ENCODE measurements at regions not wholly inside any gene's neighbourhood (a gene's known extent, or its start where the extent isn't known, plus 50 kb on each side); places are given as distances from the start of the nearest gene placed in this dataset.
"Not testable (repeated sequence)": the region's sequence is repeated elsewhere in the genome, so short reads cannot be mapped to it uniquely, and the experiment has no call there.

DNA sequence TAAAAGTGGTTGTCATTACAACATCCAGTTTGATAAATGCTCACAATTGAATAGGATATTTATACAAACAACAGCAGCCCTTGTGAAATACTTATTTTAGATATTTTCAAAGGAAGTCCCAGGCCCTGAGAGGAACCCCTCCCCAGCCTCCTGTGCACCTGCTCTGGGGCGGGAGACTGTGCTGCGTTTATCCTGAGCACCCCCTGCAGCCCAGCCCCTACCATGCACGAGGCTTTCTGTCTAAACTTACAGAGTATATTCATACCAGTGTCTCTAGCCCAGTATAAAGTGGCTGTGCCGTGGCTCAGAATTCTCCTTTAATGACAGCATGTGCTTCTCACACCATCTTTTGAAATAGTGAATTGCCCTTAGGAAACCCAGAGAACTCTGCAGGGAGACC, 1084.3 kb downstream of the TMEM121 start:
- DNase-seq: no peak

DNA sequence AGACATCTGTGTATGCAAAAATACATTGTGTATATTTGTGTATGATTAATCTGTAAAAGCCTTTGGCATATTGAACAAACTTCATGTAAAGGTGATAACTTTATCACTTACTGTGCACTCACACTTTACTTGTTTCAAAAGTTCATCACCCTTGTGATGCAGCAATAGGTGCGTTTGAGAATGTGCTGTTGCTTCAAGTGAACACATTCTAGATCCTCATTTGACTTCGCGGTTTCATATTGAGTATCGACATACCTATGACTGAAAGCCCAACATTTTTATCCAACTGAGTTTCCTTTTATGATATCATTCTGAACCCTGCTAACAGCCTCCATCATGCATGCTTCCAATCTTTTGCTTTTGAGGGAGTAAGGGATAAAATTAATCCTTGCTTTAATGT, 1086.9 kb downstream of the TMEM121 start:
- no peak for DNase-seq

DNA sequence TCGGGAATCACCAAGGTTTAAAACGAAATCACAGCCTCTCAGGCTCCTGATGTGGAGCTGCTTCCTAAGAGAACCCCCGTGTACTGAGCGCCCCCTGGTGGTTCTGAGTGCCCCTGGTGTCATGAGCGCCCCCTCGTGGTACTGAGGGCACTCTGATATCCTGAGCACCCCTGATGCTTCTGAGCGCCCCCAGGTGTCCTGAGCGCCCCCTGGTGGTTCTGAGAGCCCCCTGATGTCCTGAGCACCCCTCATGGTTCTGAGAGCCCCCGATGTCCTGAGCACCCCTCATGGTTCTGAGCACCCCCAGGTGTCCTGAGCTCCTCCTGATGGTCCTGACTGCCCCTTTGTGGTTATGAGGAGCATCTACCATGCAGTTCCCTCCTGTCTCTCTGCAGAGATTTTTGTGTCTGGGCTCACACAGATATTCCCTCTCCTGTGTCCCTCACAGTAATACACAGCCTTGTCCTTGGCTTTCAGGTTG, 1092.1 kb downstream of the TMEM121 start:
- DNase-seq: not testable (repeated sequence)

DNA sequence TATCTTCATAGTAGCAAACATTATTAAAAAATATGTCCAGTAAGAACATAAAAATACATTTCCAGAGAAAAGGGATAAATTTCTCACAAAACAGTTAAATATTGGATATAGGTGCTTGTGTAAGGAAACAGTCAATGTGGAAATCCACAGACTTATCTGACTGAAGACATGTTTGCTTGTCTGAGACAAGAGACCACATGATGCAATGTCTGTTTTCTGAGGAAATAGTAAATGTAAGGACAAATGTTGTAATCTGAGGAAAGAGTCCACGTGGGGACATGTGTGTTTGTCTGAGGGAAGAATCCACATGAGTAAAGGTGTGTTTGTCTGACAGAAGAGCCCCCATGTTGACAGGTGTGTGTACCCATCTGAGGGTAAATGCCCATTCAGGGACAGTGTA, 1093.2 kb downstream of the TMEM121 start:
- no peak for DNase-seq

DNA sequence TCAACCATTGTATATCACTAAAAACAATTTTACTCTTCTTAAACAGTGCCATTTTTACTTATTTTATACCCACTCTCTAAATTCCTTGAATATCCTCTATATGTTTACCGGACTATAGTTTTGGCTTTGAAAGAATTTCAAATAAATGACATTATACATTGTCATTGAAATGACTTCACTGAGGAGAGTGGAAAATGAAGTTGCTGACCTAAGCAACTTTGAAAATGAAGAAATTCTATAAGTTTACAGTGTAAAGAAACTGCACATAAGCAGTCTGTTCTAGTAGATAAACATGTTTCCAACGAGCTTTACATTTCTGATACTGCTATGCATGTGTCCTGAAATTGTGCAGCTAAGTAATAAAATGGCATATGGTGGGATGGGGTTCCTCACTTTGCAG, 1094.0 kb downstream of the TMEM121 start:
- DNase-seq: no peak

DNA sequence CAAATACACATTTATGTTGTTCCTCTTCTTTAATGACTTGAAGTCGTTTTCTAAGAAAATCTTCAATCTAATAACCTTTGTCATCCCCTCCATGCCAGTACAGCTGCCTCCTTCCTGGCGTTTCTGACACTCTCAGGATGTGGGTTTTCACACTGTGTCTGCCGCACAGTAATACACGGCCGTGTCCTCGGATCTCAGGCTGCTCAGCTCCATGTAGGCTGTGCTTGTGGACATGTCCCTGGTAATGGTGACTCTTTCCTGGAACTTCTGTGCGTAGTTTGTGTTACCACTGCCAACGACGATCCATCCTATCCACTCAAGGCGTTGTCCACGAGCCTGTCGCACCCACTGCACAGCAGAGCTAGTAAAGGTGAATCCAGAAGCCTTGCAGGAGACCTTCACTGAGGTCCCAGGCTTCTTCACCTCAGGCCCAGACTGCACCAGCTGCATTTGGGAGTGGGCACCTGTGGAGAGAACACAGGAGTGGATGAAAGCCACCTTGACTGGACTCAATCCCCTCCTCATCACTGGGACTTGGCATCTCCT, 1095.9 kb downstream of the TMEM121 start:
- no peak for DNase-seq

DNA sequence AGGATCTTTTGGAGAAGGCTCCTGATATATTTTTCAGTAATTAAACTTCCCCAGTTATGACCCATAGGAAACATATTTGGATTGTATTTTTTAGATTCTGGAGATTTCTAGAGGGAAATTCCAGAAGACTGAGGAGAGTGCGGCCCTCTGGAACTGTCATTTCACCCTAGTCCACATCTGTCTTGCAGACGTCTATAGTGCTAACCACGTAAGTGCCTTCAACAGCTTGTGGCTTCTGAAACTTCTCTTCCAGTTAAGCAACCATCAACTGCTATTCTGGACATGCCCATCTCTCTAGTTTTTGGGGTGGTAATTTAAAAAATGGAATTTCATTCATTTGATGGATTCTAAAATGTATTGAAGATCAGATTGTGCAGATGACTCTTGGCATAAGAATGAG, 1098.8 kb downstream of the TMEM121 start:
- no peak for DNase-seq

DNA sequence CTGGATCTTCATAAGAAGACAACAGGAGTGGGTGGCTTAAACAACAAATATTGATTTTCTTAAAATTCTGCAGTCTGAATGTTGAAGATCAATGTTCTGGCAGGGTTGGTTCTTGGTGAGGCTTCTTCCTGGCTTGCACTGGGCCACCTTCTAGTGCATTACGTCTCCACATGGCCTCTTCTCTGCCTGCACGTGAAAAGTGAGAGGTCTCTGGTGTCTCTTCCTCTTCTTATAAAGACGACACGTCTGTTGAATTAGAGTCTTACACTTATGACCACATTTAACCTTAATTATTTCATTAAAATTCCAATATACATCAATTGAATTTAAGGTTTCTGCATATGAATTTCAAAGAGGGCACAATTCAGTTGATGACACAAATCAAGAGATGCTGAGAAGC, 1100.1 kb downstream of the TMEM121 start:
- not testable (repeated sequence) for DNase-seq

DNA sequence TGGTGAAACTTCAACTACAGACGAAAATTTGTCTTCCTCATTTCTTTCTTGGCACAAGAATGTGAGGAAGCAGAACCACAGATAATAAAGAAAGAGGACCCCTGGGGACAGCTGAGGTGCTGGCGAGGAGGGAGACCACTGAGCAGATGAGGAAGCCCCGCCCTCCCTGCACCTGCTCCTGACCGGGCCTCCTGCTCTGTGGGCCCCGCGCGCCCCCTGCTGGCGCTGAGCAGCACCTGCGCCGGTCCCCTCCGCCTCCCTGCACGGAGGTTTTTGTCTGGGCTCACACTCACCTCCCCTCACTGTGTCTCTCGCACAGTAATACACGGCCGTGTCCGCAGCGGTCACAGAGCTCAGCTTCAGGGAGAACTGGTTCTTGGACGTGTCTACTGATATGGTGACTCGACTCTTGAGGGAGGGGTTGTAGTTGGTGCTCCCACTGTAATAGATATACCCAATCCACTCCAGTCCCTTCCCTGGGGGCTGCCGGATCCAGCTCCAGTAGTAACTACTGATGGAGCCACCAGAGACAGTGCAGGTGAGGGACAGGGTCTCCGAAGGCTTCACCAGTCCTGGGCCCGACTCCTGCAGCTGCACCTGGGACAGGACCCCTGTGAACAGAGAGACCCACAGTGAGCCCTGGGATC, 1100.7 kb downstream of the TMEM121 start:
- DNase-seq: not testable (repeated sequence)

DNA sequence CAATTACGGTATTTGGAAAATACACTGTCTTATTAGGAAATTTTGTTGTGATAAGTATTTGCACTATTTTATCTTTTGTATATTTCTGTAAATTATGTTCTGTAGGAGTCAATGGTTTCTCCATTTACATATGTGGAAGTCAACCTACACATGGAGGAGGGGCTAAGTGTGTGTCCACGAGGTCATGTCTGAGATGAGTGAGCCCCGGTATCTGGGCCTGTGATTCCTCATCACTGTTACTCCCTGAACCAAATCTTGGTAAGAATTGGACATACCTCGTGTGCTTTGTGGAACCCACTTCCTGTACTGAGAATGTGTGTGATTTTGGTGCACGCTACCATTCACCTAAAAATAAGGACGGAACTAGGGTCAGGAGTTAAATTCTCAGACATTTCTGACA, 1105.5 kb downstream of the TMEM121 start:
- no peak for DNase-seq

DNA sequence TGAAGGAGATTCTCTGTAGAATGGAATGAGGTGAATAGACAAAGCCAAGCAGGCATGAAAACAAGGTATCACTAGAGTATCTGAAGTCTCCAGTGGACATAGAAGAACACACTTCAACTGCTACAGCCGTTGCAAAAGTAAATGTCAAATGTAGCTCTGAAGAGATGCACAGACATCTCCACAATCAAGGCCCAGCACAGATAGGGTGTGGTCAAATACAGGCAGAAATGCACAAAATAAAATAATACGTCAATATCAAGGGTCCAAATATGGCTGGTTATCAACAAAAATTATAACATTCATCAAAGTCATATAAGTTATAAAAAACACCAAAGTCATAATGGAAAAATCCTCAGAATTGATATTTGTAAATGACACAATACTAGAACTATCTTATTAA, 1107.3 kb downstream of the TMEM121 start:
- no peak for DNase-seq

DNA sequence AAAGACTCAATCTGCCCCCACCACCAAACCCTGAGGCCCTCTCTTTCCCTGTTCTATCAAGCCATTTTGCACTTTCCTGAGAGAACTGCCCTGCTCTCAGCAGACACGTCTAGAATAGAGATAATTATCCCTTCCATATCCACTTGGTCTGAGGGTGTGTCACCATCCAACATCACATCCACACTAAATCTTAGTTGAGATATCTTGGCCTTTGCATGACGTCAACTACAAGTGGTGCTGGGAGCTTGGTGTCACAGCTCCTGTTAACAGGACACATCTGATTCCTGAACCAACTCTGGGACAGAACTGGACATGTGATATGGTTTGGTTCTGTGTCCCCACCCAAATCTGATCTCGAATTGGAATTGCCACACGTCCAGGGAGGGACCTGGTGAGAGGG, 1109.2 kb downstream of the TMEM121 start:
- DNase-seq: no peak

DNA sequence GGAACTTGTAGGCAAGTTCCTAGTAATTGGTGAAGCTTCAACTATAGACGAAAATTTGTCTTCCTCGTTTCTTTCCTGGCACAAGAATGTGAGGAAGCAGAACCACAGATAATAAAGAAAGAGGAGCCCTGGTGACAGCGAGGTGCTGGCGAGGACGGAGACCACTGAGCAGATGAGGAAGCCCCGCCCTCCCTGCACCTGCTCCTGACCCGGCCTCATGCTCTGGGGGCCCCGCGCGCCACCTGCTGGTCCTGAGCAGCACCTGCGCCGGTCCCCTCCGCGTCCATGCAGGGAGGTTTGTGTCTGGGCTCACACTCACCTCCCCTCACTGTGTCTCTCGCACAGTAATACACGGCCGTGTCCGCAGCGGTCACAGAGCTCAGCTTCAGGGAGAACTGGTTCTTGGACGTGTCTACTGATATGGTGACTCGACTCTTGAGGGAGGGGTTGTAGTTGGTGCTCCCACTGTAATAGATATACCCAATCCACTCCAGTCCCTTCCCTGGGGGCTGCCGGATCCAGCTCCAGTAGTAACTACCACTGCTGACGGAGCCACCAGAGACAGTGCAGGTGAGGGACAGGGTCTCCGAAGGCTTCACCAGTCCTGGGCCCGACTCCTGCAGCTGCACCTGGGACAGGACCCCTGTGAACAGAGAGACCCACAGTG, 1112.5 kb downstream of the TMEM121 start:
- DNase-seq: not testable (repeated sequence)

DNA sequence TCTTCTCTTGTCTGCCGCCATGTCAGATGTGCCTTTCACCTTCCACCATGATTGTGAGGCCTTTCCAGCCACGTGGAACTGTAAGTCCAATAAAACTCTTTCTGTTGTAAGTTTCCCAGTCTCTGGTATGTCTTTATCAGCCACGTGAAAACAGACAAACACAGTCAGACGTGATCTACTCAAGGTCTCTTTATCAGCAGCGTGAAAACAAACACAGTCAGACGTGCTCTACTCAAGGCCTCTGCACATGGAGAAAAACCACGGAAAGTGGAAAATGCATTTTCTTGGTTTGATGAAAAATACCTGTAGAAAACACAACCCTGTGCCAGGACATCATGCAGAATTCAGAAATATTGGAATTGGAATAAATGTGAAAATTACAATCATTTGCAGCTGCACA, 1115.7 kb downstream of the TMEM121 start:
- no peak for DNase-seq

DNA sequence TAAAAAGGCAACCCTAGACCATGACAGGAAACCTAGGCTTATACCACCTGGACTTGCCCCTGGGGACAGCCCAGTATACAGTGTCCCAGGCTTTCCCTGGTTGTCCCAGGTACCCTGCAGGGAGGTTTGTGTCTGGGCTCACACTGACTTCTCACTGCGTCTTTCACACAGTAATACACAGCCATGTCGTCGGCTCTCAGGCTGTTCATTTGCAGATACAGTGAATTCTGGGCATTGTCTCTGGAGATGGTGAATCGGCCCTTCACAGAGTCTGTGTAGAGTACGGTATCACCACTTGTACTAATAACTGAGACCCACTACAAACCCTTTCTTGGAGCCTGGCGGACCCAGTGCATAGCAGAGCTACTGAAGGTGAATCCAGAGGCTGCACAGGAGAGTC, 1116.6 kb downstream of the TMEM121 start:
- DNase-seq: not testable (repeated sequence)

DNA sequence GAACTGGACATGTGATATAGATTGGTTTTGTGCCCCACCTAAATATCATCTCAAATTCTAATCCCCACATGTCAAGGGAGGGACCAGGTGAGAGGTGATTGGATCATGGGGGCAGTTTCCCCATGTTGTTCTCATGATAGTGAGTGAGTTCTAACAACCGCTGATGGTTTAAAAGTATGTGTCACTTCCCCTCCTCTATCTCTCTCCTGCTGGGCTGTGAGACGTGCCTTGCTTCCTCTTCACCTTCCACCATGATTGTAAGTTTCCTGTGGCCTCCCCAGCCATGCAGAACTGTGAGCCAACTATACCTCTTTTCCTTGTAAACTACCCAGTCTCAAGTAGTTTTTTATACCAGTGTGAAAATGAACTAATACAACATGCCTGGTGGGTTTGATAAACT, 1122.5 kb downstream of the TMEM121 start:
- not testable (repeated sequence) for DNase-seq

DNA sequence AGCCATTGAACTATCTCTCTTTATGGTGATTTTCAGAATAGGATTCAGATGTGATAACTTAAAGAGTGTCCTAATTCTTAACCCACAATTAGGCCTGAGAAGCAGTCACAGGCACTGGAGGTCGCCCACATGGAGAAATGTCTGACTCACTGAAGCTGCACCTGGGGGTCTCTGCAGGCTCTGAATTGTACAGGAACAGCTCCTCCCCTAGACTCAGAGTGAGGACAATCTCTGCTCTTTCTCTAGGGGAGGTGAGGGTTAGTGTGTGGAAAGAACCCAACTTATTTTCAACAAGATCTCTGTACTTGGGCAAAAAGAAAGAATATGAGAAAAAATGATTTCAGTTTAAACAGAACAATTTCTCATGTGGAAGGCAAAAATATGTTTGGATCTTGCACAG, 1124.6 kb downstream of the TMEM121 start:
- no peak for DNase-seq

DNA sequence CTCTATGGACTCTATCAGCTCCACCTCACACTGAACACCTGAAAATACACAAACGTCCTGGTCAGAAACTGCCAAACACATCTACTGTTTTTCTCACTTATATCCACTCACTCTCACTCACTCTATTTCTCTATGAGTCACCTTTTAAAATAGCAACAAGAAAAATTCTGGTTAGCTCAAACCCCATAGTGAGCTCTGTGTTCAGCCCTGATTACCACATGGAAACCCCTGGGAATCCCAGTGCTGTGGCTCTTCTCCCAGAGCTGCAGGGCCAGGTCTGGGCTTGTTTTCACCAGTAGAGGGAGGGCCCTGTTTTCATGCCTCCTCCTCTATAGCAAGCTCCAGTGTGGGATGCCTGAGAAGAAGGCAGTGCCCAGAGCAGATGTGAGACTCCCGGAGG, 1126.1 kb downstream of the TMEM121 start:
- no peak for DNase-seq

DNA sequence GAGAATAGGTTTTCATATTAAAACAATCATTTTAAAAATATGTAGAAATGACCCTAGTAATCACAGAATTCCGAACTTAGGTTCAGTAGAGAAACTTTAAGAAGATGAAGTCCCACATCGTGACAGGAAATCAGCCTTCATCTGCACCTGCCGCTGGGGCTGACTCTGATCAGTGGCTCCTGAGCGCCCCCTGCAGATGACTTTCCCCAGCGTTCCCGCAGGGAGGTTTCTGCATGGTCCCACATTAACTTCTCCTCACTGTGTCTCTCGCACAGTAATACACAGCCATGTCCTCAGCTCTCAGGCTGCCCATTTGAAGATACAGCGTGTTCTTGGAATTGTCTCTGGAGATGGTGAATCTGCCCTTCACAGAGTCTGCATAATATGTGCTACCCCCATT, 1131.1 kb downstream of the TMEM121 start:
- no peak for DNase-seq

DNA sequence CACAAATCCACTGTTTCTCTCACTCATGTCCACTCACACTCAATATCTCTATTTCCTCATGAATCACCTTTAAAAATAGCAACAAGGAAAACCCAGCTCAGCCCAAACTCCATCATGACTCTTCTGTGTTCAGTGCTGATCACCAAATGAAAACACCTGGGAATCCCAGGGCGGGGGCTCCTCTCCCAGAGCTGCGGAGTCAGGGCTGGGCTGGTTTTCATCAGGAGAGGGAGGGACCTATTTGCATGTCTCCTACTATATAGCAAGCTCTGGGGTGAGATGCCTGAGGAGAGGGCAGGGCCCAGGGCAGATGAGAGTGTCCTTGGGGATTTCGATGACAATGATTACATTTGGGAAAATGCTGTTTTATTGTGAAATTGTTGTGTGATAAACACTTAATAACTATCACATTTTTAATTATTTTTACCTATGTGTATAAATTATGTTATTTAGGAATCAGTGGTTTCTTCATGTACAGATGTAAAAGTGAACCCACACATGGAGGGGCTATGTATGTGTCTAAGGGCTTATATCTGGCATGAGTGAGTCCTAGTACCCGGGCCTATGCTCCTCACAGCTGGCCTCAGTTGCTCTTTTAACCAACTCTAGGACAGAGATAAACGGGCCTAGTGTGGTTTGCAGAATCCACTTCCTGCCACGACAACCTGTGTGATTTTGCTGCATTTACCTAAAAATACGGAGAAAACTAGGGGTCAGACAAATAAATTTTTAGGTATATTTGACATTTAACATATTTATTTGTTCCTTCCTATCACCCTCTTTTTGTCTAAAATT, 1131.9 kb downstream of the TMEM121 start:
- DNase-seq: not testable (repeated sequence)

DNA sequence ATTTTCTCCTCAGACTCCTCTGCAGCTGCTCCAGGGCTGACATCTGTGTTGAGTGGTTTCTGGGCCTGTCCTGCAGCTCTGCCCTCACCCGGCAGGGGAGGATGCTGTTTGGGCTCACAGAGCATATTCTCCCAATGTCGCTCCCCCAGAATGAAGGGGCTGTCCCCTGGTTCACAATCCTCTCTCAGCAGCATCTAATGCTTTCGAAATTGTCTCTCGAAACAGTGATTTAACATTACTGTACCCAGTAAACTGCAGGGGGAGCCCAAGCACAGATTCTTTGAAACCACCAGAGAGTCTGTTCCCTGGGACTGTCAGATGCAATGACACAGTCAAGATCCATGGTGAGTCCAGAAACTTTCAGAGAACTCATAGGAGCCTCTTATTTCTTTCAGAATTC, 1135.2 kb downstream of the TMEM121 start:
- DNase-seq: not testable (repeated sequence)

DNA sequence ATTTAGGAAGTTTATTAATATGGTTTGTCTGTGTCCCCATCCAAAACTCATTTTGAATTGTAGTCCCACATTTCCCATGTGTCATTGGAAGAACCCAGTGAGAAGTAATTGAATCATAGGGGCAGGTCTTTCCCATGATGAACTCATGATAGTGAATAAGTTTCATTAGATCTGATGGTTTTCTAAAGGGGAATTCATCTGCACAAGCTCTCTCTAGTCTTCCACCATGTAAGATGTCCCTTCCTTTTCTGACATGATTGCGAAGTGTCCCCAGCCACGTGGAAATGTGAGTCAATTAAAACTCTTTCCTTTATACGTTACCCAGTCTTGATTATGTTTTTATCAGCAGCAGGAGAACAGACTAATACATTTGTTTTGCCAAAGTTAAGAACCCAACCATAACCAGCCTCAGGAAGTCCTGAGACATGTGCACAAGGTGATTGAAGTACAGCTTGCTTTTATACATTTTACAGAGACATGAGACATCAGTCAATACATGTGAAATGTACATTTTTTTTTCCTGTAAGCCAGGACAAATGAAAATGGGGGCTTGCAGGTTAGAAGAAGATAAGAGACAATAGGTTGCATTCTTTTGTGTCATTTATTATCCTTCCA, 1136.7 kb downstream of the TMEM121 start:
- DNase-seq: no peak

DNA sequence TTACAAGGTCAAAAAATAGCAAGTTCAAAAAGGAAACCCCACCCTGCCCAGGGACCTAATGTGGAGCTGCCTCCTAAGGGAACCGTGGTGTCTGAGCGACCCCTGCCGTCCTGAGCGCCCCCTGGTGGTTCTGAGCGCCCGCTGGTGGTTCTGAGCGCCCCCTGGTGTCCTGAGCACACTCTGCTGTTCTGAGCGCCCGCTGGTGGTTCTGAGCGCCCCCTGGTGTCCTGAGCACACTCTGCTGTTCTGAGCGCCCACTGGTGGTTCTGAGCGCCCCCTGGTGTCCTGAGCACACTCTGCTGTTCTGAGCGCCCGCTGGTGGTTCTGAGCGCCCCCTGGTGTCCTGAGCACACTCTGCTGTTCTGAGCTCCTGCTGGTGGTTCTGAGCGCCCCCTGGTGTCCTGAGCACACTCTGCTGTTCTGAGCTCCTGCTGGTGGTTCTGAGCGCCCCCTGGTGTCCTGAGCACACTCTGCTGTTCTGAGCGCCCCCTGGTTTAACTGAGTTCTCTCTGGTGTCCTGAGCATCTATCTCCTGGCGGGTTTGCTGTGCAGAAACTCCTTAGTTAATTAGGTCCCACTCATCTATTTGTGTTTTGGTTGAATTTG, 1137.5 kb downstream of the TMEM121 start:
- not testable (repeated sequence) for DNase-seq

Measured in right hindlimb (tissue), 1 donor.